GM21515 (cell line): ENCODE measurements at regions not wholly inside any gene's neighbourhood (a gene's known extent, or its start where the extent isn't known, plus 50 kb on each side); places are given as distances from the start of the nearest gene placed in this dataset.
"Not testable (repeated sequence)": the region's sequence is repeated elsewhere in the genome, so short reads cannot be mapped to it uniquely, and the experiment has no call there.

Experiments
- ATAC-seq: cut with Tn5 transposase; IDR thresholded peaks from one replicate; pipeline ENCODE4 v1.9.1; 2021; ENCODE audit not compliant: unreplicated experiment

DNA sequence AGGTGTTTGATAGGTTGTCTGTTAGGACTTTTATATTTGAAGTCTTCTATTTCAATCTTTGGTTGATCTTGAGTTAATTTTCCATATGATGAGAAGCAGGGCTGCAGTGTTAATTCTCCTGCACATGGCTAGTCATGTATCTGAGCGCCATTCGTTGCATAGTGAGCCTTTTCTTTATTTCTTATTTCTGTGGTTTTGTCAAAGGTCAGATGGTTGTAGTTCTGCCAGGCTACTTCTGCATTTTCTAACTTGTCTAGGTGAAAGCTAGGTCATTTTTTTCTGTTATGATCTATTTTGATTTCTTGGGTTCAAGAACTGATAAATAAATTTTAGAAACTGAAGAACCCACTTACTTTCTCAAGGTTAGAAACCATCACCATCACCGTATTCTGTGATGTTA is 56.7 kb downstream of the CCDC74A start:
- peak; percentile 34 for ATAC-seq

DNA sequence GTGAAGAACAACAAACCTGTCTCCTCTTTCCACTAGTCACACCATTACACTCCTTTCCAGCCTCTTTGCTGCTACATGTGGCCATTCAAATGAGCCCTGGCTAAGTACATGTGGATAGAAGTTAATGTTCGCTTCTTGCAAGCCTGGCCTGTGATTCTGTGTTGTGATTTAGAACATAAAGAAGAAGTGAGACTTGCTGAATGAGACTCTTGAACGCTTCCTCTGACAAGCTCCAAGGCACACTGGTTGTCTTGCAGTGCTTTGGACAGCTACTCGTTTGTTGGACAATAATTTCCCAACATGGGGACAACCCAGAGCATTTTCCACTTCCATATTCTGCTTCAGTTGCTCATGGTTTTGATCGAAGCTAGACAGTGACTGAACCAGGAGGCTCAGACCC is 57.3 kb downstream of the CCDC74A start:
- ATAC-seq, result peak; percentile 57

DNA sequence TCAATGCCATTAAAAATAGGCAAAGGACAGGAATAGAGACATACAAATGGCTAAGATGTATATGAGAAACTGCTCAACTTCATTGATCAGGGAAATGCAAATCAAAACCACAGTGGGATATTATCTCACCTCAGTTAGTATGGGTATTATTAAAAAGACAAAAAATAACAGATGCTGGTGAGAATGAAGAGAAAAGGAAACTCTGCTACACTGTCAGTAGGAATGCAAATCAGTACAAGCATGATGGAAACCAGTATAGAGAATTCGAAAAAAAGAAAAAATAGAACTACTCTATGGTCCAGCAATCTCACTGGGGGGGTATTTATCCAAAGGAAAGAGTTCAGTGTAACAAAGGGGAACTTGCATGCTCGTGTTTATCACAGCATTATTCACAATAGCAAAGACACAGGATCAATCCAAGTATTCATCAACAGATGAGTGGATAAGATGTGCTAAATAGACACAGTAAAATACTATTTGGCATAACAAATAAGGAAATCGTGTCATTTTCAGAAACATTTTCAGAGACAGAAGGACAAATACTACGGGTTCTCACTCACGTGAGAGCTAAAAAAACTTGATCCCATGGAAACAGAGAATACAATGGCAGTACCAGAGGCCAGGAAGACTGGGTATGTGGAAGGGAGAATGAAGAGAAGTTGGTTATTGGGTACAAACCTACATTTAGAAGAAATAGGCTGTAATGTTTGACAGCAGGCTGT is 60.6 kb downstream of the CCDC74A start:
- peak; percentile 80 for ATAC-seq

DNA sequence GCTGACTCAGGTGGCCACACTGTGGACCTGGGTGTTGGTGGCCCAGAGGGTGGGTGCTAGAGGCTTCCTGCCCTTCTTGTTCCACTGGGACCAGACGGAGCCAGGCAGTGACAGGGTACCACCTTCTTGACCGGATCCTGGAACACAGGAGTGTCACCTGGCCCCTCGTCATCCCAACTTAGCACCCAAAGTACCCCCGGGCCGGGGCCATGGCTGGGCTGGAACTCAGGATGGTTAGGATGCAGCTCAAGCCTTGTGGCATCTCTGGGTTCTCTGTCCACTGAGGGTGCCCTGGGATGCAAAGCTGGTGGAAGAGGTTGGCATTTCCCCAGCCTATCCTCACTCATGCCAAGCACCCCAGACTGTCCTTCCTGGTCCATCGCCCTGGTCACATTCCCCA is 61.4 kb downstream of the CCDC74A start:
- not testable (repeated sequence) for ATAC-seq

DNA sequence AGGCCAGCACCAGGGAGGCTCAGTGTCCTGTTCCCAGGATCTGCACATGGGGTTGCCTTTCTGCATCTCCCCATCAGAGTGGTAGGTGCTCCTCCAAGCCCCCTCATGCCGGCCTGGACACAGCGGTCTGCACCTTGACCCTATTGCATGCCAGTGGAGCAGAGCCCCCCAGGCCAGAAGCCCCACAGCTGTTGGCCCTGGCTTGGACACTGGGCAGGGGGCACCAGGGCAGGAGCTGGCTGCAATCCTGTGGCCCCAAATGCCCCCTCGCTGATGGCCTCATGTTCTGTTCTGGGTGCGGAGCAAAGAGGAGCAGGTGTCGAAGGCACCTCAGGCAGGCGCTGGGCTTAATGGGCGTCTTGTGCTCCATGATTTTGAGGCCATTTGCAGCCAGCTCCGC is 62.7 kb downstream of the CCDC74A start:
- no peak for ATAC-seq

DNA sequence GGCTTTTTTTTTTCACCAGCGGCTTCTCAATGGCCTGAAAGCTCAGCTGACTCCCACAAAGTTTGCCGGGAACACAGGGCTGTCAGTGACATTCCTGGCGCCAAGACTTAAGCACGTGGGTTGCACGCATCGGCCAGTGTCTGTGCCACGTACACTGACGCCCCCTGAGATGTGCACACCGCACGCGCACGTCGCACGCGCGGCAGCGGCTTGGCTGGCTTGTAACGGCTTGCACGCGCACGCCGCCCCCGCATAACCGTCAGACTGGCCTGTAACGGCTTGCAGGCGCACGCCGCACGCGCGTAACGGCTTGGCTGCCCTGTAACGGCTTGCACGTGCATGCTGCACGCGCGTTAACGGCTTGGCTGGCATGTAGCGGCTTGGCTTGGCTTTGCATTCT is 63.2 kb downstream of the CCDC74A start:
- ATAC-seq, result no peak

DNA sequence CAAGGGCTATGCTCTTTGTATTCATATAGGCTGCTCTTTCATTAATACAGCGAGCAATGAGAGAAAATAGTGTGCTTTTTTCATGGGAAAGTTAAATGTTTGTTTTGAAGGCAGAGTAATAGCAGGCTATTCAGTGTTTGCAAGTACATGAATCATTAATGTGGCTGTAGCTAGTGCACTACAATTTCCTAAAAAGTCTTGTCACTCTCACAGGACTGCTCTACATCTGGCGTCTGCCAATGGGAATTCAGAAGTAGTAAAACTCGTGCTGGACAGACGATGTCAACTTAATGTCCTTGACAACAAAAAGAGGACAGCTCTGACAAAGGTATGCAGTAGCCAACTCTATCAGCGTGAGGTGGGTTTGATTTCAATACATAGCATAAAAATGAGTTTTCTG is 68.9 kb downstream of the CCDC74A start:
- not testable (repeated sequence) for ATAC-seq

DNA sequence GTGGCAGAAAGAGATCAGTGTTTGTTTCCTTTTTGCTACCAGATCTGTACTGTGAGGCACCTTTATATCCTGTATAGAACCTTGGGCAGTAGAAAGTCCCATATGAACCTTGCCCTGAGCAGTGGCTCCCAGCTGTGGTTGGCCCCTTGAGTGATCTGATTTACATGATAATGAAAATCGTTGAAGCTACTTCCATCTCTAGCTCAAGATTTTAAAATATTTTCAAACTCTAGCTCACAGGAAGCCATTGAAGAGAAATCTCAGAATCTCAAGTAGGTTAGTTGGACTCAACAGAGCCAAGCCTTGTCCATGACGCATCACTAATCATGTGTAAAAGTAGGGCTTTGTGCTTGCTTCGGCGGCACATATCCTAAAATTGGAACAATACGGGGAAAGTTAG is 74.8 kb downstream of the CCDC74A start:
- not testable (repeated sequence) for ATAC-seq

DNA sequence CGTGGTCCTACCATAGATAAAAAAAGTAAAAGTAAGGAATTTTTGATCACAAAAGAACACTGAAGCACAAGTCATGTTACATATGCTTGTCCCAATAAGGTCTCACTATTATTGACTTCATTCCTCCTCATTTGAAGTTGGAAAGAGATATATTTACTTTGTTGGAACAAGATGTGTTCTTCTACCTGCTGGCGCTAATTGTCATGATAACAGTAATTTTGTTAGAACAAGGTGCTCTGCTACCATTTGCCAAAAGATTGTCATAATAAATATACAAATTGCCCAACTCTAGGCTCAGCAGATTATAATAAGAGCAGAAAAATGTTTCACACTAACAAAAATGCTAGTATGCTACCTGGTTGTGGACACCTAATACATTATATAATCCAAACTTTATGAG is 77.0 kb downstream of the CCDC74A start:
- ATAC-seq, result not testable (repeated sequence)

DNA sequence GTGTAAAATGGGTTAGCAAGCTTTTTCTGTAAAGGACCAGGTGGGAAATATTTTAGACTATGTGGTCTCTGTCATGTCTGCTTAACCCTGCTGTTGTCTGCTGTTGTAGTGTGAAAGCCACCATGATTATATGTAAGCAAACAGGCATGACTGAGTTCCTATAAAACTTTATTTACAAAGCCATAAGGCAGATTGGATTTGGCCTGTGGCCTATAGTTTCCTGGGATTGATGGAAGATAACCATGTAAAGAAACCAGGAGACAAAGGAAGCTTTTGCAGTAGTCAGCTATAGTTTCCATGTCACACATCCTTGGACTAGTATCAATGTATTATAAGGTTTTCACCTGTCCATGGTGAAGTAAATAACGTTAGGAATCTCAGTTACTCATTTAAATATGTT is 78.7 kb downstream of the CCDC74A start:
- not testable (repeated sequence) for ATAC-seq

DNA sequence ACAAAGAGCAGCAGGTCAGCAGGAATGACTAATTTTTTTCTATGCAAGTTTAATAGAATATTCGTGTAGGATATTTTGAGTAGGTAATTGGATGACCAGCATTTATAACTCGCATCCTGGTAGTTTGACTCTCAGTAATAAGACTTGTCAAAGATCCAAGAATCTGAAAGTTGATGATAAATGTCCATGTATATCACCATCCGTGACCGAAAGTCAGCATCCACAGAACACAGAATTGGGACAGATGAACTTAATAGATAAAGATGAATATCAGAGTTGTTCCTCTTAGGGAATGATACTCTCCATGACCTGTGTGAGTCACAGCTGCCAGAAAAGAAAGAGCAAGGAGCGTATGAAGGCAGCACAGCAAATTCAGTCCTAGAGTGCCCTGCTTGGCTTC is 79.4 kb downstream of the CCDC74A start:
- not testable (repeated sequence) for ATAC-seq

DNA sequence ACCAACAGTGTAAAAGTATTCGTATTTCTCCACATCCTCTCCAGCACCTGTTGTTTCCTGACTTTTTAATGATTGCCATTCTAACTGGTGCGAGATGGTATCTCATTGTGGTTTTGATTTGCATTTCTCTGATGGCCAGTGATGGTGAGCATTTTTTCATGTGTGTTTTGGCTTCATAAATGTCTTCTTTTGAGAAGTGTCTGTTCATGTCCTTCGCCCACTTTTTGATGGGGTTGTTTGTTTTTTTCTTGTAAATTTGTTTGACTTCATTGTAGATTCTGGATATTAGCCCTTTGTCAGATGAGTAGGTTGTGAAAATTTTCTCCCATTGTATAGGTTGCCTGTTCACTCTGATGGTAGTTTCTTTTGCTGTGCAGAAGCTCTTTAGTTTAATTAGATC is 86.9 kb downstream of the CCDC74A start:
- not testable (repeated sequence) for ATAC-seq

DNA sequence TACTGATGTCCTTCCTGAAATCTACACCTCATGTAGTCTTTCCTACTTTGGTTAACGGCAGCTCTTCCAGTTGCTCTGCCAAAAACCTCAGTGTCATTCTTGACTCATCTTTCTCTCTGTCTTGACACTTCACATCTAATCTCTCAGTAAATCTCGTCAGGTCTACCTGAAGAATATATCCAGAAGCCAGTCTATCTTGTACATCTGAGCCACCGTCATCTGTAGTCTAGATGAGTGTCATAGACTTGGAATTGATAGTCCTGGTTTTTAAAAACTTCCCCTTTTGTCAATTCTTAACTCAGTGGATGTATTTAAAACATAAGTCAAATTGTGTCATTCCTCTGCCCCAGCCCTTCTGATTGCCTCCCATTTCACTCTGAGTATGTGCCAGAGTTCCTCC is 90.6 kb downstream of the CCDC74A start:
- ATAC-seq, result not testable (repeated sequence)

DNA sequence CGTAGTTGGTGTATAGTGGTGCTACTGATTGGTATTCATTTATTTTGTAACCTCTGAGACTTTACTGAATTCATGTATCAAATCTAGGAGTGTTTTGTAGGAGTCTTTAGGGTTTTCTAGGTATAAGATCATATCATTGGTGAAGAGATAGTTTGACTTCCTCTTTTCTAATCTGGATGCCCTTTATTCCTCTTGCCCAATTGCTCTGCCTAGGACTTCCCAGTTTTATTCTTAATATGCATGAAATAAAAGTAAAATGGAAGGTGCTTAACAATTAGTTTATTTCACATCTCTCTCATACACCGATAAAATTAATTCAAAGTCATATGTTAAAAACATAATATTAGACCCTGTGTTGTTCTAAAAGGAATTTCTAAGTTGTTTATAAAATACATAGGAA is 95.2 kb downstream of the CCDC74A start:
- ATAC-seq, result not testable (repeated sequence)

DNA sequence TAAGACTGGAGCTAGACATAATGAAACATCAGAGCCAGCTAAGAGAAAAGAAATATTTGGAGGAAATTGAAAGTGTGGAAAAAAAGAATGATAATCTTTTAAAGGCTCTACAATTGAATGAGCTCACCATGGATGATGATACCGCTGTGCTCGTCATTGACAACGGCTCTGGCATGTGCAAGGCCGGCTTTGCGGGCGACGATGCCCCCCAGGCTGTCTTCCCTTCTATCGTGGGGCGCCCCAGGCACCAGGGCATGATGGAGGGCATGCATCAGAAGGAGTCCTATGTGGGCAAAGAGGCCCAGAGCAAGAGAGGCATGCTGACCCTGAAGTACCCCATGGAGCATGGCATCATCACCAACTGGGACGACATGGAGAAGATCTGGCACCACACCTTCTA is 98.3 kb downstream of the CCDC74A start:
- not testable (repeated sequence) for ATAC-seq

DNA sequence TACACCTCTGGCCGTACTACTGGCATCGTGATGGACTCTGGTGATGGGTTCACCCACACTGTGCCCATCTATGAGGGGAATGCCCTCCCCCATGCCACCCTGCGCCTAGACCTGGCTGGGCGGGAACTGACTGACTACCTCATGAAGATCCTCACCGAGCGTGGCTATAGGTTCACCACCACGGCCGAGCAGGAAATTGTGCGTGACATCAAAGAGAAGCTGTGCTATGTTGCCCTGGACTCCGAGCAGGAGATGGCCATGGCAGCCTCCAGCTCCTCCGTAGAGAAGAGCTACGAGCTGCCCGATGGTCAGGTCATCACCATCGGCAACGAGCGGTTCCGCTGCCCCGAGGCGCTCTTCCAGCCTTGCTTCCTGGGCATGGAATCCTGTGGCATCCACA is 98.9 kb downstream of the CCDC74A start:
- ATAC-seq, result not testable (repeated sequence)

DNA sequence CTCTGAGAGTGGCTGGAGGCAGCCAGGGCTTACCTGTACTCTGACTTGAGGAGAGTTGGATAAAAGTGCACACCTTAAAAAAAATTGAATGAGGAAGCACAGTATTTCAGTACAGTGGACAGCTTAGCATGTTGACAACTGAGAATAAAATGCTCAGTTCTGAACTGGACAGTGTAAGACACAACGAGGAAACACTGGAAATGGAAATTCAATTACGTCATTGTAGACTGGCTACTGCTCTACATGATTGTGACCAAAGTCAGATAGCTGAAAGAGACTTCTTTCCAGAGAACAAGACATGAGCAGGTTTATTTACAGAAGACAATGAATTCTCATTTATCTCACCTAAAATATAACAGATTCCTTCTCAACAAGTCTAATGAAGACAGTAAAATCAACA is 100.1 kb downstream of the CCDC74A start:
- ATAC-seq, result not testable (repeated sequence)

DNA sequence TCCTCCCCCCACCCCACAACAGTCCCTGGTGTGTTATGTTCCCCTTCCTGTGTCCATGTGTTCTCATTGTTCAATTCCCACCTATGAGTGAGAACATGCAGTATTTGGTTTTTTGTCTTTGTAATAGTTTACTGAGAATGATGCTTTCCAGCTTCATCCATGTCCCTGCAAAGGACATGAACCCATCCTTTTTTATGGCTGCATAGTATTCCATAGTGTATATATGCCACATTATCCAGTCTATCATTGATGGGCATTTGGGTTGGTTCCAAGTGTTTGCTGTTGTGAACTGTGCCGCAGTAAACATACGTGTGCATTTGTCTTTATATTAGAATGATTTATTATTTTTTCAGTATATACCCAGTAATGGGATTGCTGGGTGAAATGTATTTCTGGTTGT is 104.0 kb downstream of the CCDC74A start:
- ATAC-seq, result not testable (repeated sequence)

DNA sequence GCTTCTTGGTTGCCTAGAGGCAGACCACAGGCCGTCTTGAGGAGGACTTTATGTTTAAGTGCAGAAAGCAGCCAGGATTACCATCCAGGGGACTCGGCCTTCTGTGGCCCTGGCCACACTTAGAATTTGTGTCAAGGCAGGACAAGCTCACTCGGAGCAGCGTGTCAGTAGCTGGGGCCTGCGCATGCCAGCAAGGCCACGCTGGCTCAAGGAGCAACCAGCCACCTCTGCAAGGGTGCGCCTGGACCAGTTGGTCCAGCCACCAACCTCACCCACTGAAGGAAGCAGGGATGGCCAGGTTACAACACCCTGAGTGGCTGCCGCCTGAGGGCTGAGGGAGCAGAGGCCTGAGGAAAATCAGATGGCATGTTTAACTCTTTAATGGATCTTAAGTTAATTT is 105.7 kb downstream of the CCDC74A start:
- ATAC-seq, result not testable (repeated sequence)

DNA sequence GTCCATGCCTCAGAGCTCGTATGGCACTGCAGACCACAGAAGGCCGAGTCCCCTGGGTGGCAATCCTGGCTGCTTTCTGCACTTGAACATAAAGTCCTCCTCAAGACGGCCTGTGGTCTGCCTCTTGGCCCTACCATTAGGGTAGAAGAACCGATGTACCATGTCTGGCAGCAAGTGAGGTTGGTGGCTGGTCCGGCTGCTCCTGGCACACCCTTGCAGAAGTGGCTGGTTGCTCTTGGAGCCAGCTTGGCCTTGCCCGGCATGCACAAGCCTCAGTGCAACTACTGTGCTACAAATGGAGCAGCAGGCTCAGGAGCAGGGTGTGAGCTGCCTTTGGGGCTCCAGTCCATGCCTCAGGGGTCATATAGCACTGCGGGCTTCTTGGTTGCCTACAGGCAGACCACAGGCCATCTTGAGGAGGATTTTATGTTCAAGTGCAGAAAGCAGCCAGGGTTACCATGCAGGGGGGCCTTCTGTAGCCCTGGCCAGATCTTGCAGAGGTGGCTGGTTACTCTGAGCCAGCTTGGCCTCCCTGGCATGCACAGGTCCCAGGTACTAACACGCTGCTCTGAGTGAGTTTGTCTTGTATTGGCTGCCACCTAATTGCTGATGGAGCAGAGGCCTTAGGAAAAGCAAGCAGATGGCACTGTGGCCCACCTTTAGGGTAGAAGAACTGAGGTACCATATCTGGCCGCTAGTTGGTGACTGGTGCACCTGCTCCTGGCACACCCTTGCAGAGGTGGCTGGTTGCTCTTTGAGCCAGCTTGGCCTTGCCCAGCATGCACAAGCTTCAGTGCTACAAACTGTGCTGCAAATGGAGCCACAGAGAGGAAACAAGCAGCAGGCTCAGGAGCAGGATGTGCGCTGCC is 106.4 kb downstream of the CCDC74A start:
- not testable (repeated sequence) for ATAC-seq

DNA sequence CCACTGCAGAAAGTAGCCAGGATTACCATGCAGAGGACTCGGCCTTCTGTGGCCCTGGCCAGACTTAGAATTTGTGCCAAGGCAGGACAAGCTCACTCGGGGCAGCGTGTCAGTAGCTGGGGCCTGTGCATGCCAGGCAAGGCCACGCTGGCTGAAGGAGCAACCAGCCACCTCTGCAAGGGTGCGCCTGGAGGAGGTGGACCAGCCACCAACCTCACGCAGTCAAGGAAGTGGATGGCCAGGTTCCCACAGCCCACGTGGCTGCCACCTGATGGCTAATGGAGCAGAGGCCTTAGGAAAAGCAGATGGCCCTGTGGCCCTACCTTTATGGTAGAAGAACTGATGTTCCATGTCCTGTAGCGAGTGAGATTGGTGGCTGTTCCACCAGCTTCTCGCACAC is 107.9 kb downstream of the CCDC74A start:
- ATAC-seq, result no peak

DNA sequence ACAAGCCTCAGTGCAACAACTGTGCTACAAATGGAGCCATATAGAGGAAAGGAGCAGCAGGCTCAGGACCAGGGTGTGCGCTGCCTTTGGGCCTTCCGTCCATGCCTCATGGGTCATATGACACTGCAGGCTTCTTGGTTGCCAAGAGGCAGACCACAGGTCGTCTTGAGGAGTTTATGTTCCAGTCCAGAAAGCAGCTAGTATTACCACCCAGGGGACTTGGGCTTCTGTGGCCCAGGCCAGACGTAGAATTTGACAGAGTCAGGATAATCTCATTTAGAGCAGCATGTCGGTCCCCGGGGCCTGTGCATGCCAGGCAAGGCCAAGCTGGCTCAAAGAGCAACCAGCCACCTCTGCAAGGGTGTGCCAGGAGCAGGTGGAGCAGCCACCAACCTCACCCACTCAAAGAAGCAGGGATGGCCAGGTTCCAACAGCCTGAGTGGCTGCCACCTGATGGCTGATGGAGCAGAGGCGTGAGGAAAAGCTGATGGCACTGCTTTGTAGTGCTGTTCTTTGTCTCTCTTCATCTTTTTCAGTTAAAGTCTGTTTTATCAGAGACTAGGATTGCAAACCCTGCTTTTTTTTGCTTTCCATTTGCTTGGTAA is 109.1 kb downstream of the CCDC74A start:
- ATAC-seq, result not testable (repeated sequence)
